PC-3 (cell line): ENCODE measurements at regions not wholly inside any gene's neighbourhood (a gene's known extent, or its start where the extent isn't known, plus 50 kb on each side); places are given as distances from the start of the nearest gene placed in this dataset.

Source experiments
- ATAC-seq: fragments of 200-7000 bp; cut with Tn5 transposase; 2 replicates; pipeline ENCODE4 v1.9.1; 2020; ENCODE audit warnings: mild to moderate bottlenecking, moderate library complexity
- BruUV-seq: library from RNA; stranded (reverse); fragments of 400-500 nt; replicated peaks from 2 replicates; lab custom pipeline; 2021; lab: Mats Ljungman, UMichigan
- CTCF ChIA-PET: fragments of 300-600 bp; sonication (Branson Sonifier 250); formaldehyde crosslinking; loops from one replicate; lab custom pipeline; 2022; ENCODE audit warnings: antibody characterized with exemption; lab: Charles Lee
- POLR2A ChIA-PET: fragments of 300-600 bp; sonication (Branson Sonifier 250); formaldehyde crosslinking; loops from one replicate; lab custom pipeline; 2022; ENCODE audit warnings: antibody characterized with exemption; ENCODE audit not compliant: unreplicated experiment; lab: Charles Lee
- DNase-seq: peaks from one replicate; pipeline ENCODE4 v3.0.0-alpha.2; 2015
- H2AFZ ChIP-seq: fragments of 300-600 bp; sonication (generic); 2 replicates; pipeline ENCODE4 v1.6.0; 2016; ENCODE audit warnings: antibody characterized with exemption, low read length
- H3F3A ChIP-seq: fragments of 300-600 bp; sonication (generic); one replicate; pipeline ENCODE4 v1.6.0; 2017; ENCODE audit warnings: antibody characterized with exemption, low read length, control low read depth, mild to moderate bottlenecking; ENCODE audit not compliant: unreplicated experiment
- H3K27ac ChIP-seq: fragments of 300-600 bp; sonication (generic); 2 replicates; pipeline ENCODE4 v1.5.1; 2016; ENCODE audit warnings: mild to moderate bottlenecking, low read length
- H3K27me3 ChIP-seq: fragments of 300-600 bp; sonication (generic); 2 replicates; pipeline ENCODE4 v1.6.1; 2016; ENCODE audit warnings: low read length, mixed read lengths
- H3K36me3 ChIP-seq: fragments of 300-600 bp; sonication (generic); 2 replicates; pipeline ENCODE4 v1.6.1; 2016; ENCODE audit warnings: low read depth, mixed run types, low read length, mixed read lengths
- H3K4me1 ChIP-seq: fragments of 300-600 bp; sonication (generic); 2 replicates; pipeline ENCODE4 v1.5.1; 2016; ENCODE audit warnings: low read length; ENCODE audit not compliant: insufficient read depth
- H3K4me2 ChIP-seq: fragments of 300-600 bp; sonication (generic); 2 replicates; pipeline ENCODE4 v1.6.0; 2016; ENCODE audit warnings: low read length
- H3K4me3 ChIP-seq: fragments of 300-600 bp; sonication (generic); 2 replicates; pipeline ENCODE4 v1.5.1; 2016; ENCODE audit warnings: mild to moderate bottlenecking, low read length, mixed read lengths
- H3K79me2 ChIP-seq: fragments of 300-600 bp; sonication (generic); 2 replicates; pipeline ENCODE4 v1.6.1; 2017; ENCODE audit warnings: low read length, mixed read lengths
- H3K9ac ChIP-seq: fragments of 300-600 bp; sonication (generic); 2 replicates; pipeline ENCODE4 v1.6.0; 2016; ENCODE audit warnings: mild to moderate bottlenecking, low read length
- H3K9me2 ChIP-seq: fragments of 300-600 bp; sonication (generic); replicated peaks from 2 replicates; pipeline ENCODE4 v1.6.1; 2016; ENCODE audit warnings: mixed run types, low read length, mixed read lengths
- H3K9me3 ChIP-seq: fragments of 300-600 bp; sonication (generic); 2 replicates; pipeline ENCODE4 v1.6.1; 2016; ENCODE audit warnings: low read length, mixed read lengths
- H4K20me1 ChIP-seq: fragments of 300-600 bp; sonication (generic); 2 replicates; pipeline ENCODE4 v1.6.1; 2016; ENCODE audit warnings: low read length, mixed read lengths
- CTCF ChIP-seq: fragments of 300-600 bp; sonication (generic); conservative IDR thresholded peaks from 2 replicates; pipeline ENCODE4 v1.5.1; 2017; ENCODE audit warnings: antibody characterized with exemption, low read depth, mild to moderate bottlenecking, low read length
- EZH2 ChIP-seq: fragments of 300-600 bp; sonication (generic); IDR thresholded peaks from one replicate; pipeline ENCODE4 v1.6.1; 2017; ENCODE audit warnings: antibody characterized with exemption, mild to moderate bottlenecking, low read length; ENCODE audit not compliant: unreplicated experiment
- EZH2phosphoT487 ChIP-seq: fragments of 300-600 bp; sonication (generic); IDR thresholded peaks from 2 replicates; pipeline ENCODE4 v1.6.1; 2018; ENCODE audit warnings: mild to moderate bottlenecking, antibody characterized with exemption, low read length, borderline replicate concordance
- intact Hi-C: fragments of 100-400 bp; cut with micrococcal nuclease; formaldehyde crosslinking; loops from 2 replicates; pipeline ENCODE4 v1.9.0; 2023

GRCh38 chr6:134854366-134854765 lies 95.5 kb downstream of the ALDH8A1 start:
- Histone ChIP-seq H3K79me2 (no peaks in the 10 kb centered on the region), H3F3A (no peaks in the 10 kb centered on the region), H3K36me3 (no peaks in the 10 kb centered on the region), H3K4me2 (no peak overlapping the region), H3K9me3 (no peaks in the 10 kb centered on the region), H3K9ac (no peak overlapping the region), H3K4me1 (peaks cover 12% of the 10 kb centered on the region), H3K27ac (no peak overlapping the region), H3K9me2 (no peaks in the 10 kb centered on the region), H4K20me1 (no peaks in the 10 kb centered on the region), H2AFZ (no peak overlapping the region), H3K4me3 (no peak overlapping the region), H3K27me3 (no peaks in the 10 kb centered on the region)
- DNase-seq (no peak), ATAC-seq (no peak)
- ChIA-PET POLR2A (no interaction called here), CTCF (no interaction called here)
- BruUV-seq = no TSS peak
- intact Hi-C loops = no loop called here
- TF ChIP-seq CTCF = no peak
- no peak for TF ChIP-seq EZH2

GRCh38 chr6:134853111-134854055 lies 96.5 kb downstream of the ALDH8A1 start:
- peak overlapping the region; percentile 28 for H3K4me2 ChIP-seq
- H4K20me1 ChIP-seq = no peaks in the 10 kb centered on the region
- H3K9ac ChIP-seq = no peak overlapping the region
- no TSS peak for BruUV-seq
- peak; percentile 78 for ATAC-seq
- no peak overlapping the region; the same call in 1 of the 2 replicates for H2AFZ ChIP-seq
- no peaks in the 10 kb centered on the region for H3K27me3 ChIP-seq
- H3K36me3 ChIP-seq = no peaks in the 10 kb centered on the region
- H3K9me2 ChIP-seq = no peaks in the 10 kb centered on the region
- DNase-seq = peak; percentile 73
- H3K4me3 ChIP-seq = no peak overlapping the region
- ChIA-PET POLR2A (interaction anchor here (0.5 to 0.9 kb wide), 2 partner anchors 387 to 794 kb away, joined by 3 to 8 read pairs; no protein-coding TSS in a partner anchor), CTCF (interaction anchor here (1.6 kb wide), 1 partner anchor 87 kb away, joined by 7 read pairs; no protein-coding TSS in a partner anchor)
- peak overlapping the region; percentile 68 for H3K27ac ChIP-seq
- peaks cover 12% of the 10 kb centered on the region for H3K4me1 ChIP-seq
- H3K9me3 ChIP-seq = no peaks in the 10 kb centered on the region
- no peaks in the 10 kb centered on the region for H3K79me2 ChIP-seq
- H3F3A ChIP-seq = no peaks in the 10 kb centered on the region
- TF ChIP-seq EZH2phosphoT487 = no peak
- no peak for TF ChIP-seq CTCF
- TF ChIP-seq EZH2 = no peak
- intact Hi-C loops = no loop called here

- CTCF ChIA-PET = no interaction called here
- Histone ChIP-seq H3K4me2 (no peak overlapping the region), H3K9ac (no peak overlapping the region), H3K27me3 (no peaks in the 10 kb centered on the region), H3K27ac (no peak overlapping the region), H2AFZ (no peak overlapping the region), H3K4me1 (peaks cover 12% of the 10 kb centered on the region), H3K9me3 (no peaks in the 10 kb centered on the region), H3K4me3 (no peak overlapping the region), H3K9me2 (no peaks in the 10 kb centered on the region), H4K20me1 (no peaks in the 10 kb centered on the region), H3F3A (no peaks in the 10 kb centered on the region), H3K79me2 (no peaks in the 10 kb centered on the region), H3K36me3 (no peaks in the 10 kb centered on the region)
- DNase-seq (no peak), ATAC-seq (no peak)
- no TSS peak for BruUV-seq
- TF ChIP-seq EZH2phosphoT487 (no peak), EZH2 (no peak), CTCF (no peak)
- intact Hi-C loops = no loop called here
- POLR2A ChIA-PET = no interaction called here
These were observed 98.4 kb downstream of the ALDH8A1 start for GRCh38 chr6:134851548-134851947.
